HepG2 (cell line): ENCODE measurements at regions not wholly inside any gene's neighbourhood (a gene's known extent, or its start where the extent isn't known, plus 50 kb on each side); places are given as distances from the start of the nearest gene placed in this dataset.

Experiments used
- ATAC-seq: fragments of 200-7000 bp; cut with Tn5 transposase; 3 replicates; pipeline ENCODE4 v1.9.1; 2020; ENCODE audit warnings: mild to moderate bottlenecking, moderate library complexity
- BruUV-seq: library from RNA; stranded (reverse); fragments of 400-500 nt; replicated peaks from 2 replicates; lab custom pipeline; 2021; lab: Mats Ljungman, UMichigan
- CTCF ChIA-PET: fragments of 300-600 bp; formaldehyde crosslinking; extraction: SDS; loops from one replicate; lab custom pipeline; 2021; ENCODE audit warnings: low total read pairs, inconsistent platforms, low intra/inter-chr PET ratio; lab: Yijun Ruan, JAX
- POLR2A ChIA-PET: fragments of 350-600 bp; sonication (Branson Sonifier 250); formaldehyde crosslinking; loops from one replicate; lab custom pipeline; 2020; ENCODE audit warnings: antibody characterized with exemption, inconsistent platforms; lab: Yijun Ruan, JAX
- DNase-seq: peaks from one replicate; pipeline ENCODE4 v3.0.0-alpha.2; 2015; ENCODE audit warnings: low spot score
- FAIRE-seq: peaks from 3 replicates; lab custom pipeline; 2011; peaks lifted over from hg19 to GRCh38; lab: Jason Lieb, UNC
- H2AFZ ChIP-seq: one replicate; pipeline ENCODE4 v1.6.1; 2011; ENCODE audit warnings: low read length, inconsistent platforms
- H3K27ac ChIP-seq: fragments of 300-600 bp; 3 replicates; pipeline ENCODE4 v1.8.0; 2011; ENCODE audit warnings: mixed run types, mild to moderate bottlenecking, mixed read lengths, low read length, inconsistent platforms; ENCODE audit not compliant: insufficient read depth; ENCODE audit errors: extremely low read length
- H3K27me3 ChIP-seq, 2 experiments: fragments of 200-600 bp in 1 of 2; 2 replicates in 1 of 2; 3 replicates in 1 of 2; pipeline versions ENCODE4 v1.6.0 to v1.8.0; 2011; ENCODE audit warnings: low read length in 2 of 2, mild to moderate bottlenecking in 2 of 2, moderate library complexity in 2 of 2, inconsistent platforms in 1 of 2; ENCODE audit not compliant: insufficient read depth in 2 of 2, control insufficient read depth in 1 of 2
- H3K36me3 ChIP-seq, 2 experiments: fragments of 200-600 bp in 1 of 2; replicated peaks in 1 of 2; 2 replicates in 1 of 2; 3 replicates in 1 of 2; pipeline versions ENCODE4 v1.5.1 to v1.8.0; 2011; ENCODE audit warnings: low read length in 2 of 2, inconsistent platforms in 1 of 2; ENCODE audit not compliant: insufficient read depth in 2 of 2, control insufficient read depth in 1 of 2
- H3K4me1 ChIP-seq: 2 replicates; pipeline ENCODE4 v1.5.1; 2012; ENCODE audit warnings: low read length, inconsistent platforms; ENCODE audit not compliant: insufficient read depth
- H3K4me2 ChIP-seq: 2 replicates; pipeline ENCODE4 v1.6.0; 2011; ENCODE audit warnings: low read depth, low read length, inconsistent platforms
- H3K4me3 ChIP-seq, 3 experiments: fragments of 200-600 bp in 1 of 3; sonication (generic), shearing (Covaris generic) in 1 of 3; replicated peaks in 1 of 3; 2 replicates each; pipeline ENCODE4 v1.5.1; 2011 to 2016; ENCODE audit warnings: low read length in 3 of 3, inconsistent platforms in 2 of 3, low read depth in 2 of 3, mild to moderate bottlenecking in 2 of 3, control low read depth in 1 of 3, mixed read lengths in 1 of 3; ENCODE audit not compliant: insufficient read depth in 1 of 3
- H3K79me2 ChIP-seq: one replicate; pipeline ENCODE4 v1.6.1; 2011; ENCODE audit warnings: low read length, inconsistent platforms; ENCODE audit not compliant: insufficient read depth
- H3K9ac ChIP-seq: 2 replicates; pipeline ENCODE4 v1.6.0; 2011; ENCODE audit warnings: mild to moderate bottlenecking, low read depth, low read length, inconsistent platforms; ENCODE audit not compliant: insufficient read depth
- H3K9me3 ChIP-seq: 2 replicates; pipeline ENCODE4 v1.5.1; 2012; ENCODE audit warnings: mild to moderate bottlenecking, low read length
- H4K20me1 ChIP-seq: 2 replicates; pipeline ENCODE4 v1.6.0; 2011; ENCODE audit warnings: inconsistent platforms, mild to moderate bottlenecking, low read length, moderate library complexity; ENCODE audit not compliant: insufficient read depth
- DDIT3 ChIP-seq: sonication (generic); formaldehyde crosslinking; IDR thresholded peaks from 2 replicates; pipeline ENCODE4 v1.4.0; 2020; ENCODE audit warnings: mild to moderate bottlenecking, missing genetic modification reagents
- ELK4 ChIP-seq: sonication (generic); formaldehyde crosslinking; IDR thresholded peaks from 2 replicates; pipeline ENCODE4 v1.9.0; 2021; ENCODE audit warnings: missing genetic modification reagents, borderline replicate concordance
- GMEB2 ChIP-seq: IDR thresholded peaks from 2 replicates; pipeline ENCODE4 v1.6.1; 2016; ENCODE audit warnings: missing biosample characterization, missing genetic modification reagents, low read depth
- HNRNPL ChIP-seq: fragments of 200-400 bp; formaldehyde crosslinking; IDR thresholded peaks from 2 replicates; pipeline ENCODE4 v1.6.1; 2017; ENCODE audit warnings: mild to moderate bottlenecking, low read depth, low read length
- HNRNPUL1 ChIP-seq: fragments of 200-400 bp; formaldehyde crosslinking; IDR thresholded peaks from 2 replicates; pipeline ENCODE4 v1.6.1; 2017; ENCODE audit warnings: low read depth, mild to moderate bottlenecking, low read length, moderate library complexity
- PAXIP1 ChIP-seq: sonication (generic); formaldehyde crosslinking; conservative IDR thresholded peaks from 2 replicates; pipeline ENCODE4 v1.4.0; 2020; ENCODE audit warnings: mild to moderate bottlenecking, missing genetic modification reagents, moderate library complexity
- PITX1 ChIP-seq: sonication (generic); formaldehyde crosslinking; IDR thresholded peaks from 2 replicates; pipeline ENCODE4 v1.5.1; 2020; ENCODE audit warnings: mild to moderate bottlenecking, missing genetic modification reagents
- RAD51 ChIP-seq: fragments of 450-650 bp; IDR thresholded peaks from 2 replicates; pipeline ENCODE4 v1.6.1; 2016; ENCODE audit warnings: borderline replicate concordance
- ZNF142 ChIP-seq: sonication (generic); formaldehyde crosslinking; IDR thresholded peaks from 2 replicates; pipeline ENCODE4 v1.4.0; 2020; ENCODE audit warnings: missing genetic modification reagents
- ZNF383 ChIP-seq: sonication (generic); formaldehyde crosslinking; IDR thresholded peaks from 2 replicates; pipeline ENCODE4 v1.4.0; 2020; ENCODE audit warnings: missing genetic modification reagents, mild to moderate bottlenecking, borderline replicate concordance
- ZNF432 ChIP-seq: sonication (generic); formaldehyde crosslinking; IDR thresholded peaks from 2 replicates; pipeline ENCODE4 v1.5.0; 2020; ENCODE audit warnings: missing genetic modification reagents, mild to moderate bottlenecking, borderline replicate concordance
- ZNF552 ChIP-seq: sonication (generic); formaldehyde crosslinking; IDR thresholded peaks from 2 replicates; pipeline ENCODE4 v1.9.0; 2022; ENCODE audit warnings: missing genetic modification reagents, mild to moderate bottlenecking, borderline replicate concordance
- WGBS: methylation state at CpG from one replicate; pipeline ENCODE4 v1.1.6; 2017; ENCODE audit warnings: low lambda C conversion rate; 5-methylcytosine and 5-hydroxymethylcytosine counted together
- in situ Hi-C: cut with HindIII; loops from 2 replicates; pipeline ENCODE4 v1.10.0; 2017; ENCODE audit warnings: low pct_unique_long_range_greater_than_20kb; ENCODE audit not compliant: extremely low pct_ligation_motif_present
- intact Hi-C: fragments of 100-400 bp; cut with micrococcal nuclease; formaldehyde crosslinking; loops from one replicate; pipeline ENCODE4 v1.10.0; 2022; ENCODE audit not compliant: unreplicated experiment

- ATAC-seq: no peak
- Histone ChIP-seq H4K20me1 (no peaks in the 10 kb centered on the region), H2AFZ (no peak overlapping the region), H3K9ac (no peak overlapping the region), H3K4me2 (no peak overlapping the region), H3K4me3 (no peak overlapping the region), H3K4me1 (no peaks in the 10 kb centered on the region), H3K27ac (no peak overlapping the region), H3K36me3 (no peaks in the 10 kb centered on the region), H3K79me2 (no peaks in the 10 kb centered on the region), H3K9me3 (no peaks in the 10 kb centered on the region), H3K27me3 (no peaks in the 10 kb centered on the region; a peak in 1 of 5 replicates)
- no peak for DNase-seq
- BruUV-seq: no TSS peak
- FAIRE-seq: no peak
- intact Hi-C loops: loop anchor here (2.0 kb wide), 1 partner anchor 1049 kb away; no protein-coding TSS in a partner anchor
- ChIA-PET POLR2A (no interaction called here), CTCF (no interaction called here)
- 22% methylated on average over 2 of the region's 2 CpGs for WGBS
- in situ Hi-C loops: no loop called here
- TF ChIP-seq ZNF383 (CRISPR knock-in tag) (no peak), PAXIP1 (no peak), RAD51 (no peak), HNRNPUL1 (no peak), ZNF552 (CRISPR knock-in tag) (no peak), ZNF432 (CRISPR knock-in tag) (no peak), DDIT3 (CRISPR knock-in tag) (no peak), HNRNPL (no peak), ELK4 (no peak), ZNF142 (CRISPR knock-in tag) (no peak), PITX1 (CRISPR knock-in tag) (no peak), GMEB2 (CRISPR knock-in tag) (no peak)
These were observed 88.0 kb upstream of the NFIB start for GRCh38 chr9:14401911-14402310.
